ENCODE measurements at regions not wholly inside any gene's neighbourhood (a gene's known extent, or its start where the extent isn't known, plus 50 kb on each side); places are given as distances from the start of the nearest gene placed in this dataset.

DNA sequence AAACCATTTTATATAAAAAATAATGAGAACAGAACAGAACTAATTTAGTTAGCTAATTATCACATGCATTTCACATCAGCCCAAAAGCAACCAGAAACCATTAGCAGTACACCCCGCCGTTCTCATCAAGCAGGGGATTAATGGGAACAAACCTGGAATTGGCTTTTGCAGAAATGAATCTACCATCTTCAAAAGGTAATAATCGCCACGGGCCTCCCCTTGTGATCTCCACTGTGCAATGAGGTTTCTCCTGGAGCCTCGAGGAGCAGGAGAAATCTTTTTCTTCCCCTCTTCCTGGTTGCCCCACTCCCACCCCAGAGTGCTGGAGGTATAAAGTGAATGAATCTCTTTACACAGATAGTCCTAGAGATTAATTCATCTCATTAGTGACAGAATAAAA, 1003.5 kb downstream of the AGBL1 start:
- Histone ChIP-seq H3K4me3 (no peak overlapping the region), H3K27me3 (no peaks in the 10 kb centered on the region), H3K4me1 (replicated peaks in 1 of 2) (no peaks in the 10 kb centered on the region), H3K27ac (no peak overlapping the region), H3K9me3 (replicated peaks in 1 of 3) (no peaks in the 10 kb centered on the region), H3K36me3 (replicated peaks in 1 of 2) (no peaks in the 10 kb centered on the region)
- 79 to 87% (median 87%) methylated on average over 5 of the region's 5 CpGs for WGBS, 4 donors
- intact Hi-C loops (cut with DNase I): no loop called here
- TF ChIP-seq, protein P1, sequence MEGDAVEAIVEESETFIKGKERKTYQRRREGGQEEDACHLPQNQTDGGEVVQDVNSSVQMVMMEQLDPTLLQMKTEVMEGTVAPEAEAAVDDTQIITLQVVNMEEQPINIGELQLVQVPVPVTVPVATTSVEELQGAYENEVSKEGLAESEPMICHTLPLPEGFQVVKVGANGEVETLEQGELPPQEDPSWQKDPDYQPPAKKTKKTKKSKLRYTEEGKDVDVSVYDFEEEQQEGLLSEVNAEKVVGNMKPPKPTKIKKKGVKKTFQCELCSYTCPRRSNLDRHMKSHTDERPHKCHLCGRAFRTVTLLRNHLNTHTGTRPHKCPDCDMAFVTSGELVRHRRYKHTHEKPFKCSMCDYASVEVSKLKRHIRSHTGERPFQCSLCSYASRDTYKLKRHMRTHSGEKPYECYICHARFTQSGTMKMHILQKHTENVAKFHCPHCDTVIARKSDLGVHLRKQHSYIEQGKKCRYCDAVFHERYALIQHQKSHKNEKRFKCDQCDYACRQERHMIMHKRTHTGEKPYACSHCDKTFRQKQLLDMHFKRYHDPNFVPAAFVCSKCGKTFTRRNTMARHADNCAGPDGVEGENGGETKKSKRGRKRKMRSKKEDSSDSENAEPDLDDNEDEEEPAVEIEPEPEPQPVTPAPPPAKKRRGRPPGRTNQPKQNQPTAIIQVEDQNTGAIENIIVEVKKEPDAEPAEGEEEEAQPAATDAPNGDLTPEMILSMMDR (IDR thresholded peaks at IDR 0.05): no peak
- no peak for TF ChIP-seq POLR2A (IDR thresholded peaks at IDR 0.05)
- no peak for DNase-seq

DNA sequence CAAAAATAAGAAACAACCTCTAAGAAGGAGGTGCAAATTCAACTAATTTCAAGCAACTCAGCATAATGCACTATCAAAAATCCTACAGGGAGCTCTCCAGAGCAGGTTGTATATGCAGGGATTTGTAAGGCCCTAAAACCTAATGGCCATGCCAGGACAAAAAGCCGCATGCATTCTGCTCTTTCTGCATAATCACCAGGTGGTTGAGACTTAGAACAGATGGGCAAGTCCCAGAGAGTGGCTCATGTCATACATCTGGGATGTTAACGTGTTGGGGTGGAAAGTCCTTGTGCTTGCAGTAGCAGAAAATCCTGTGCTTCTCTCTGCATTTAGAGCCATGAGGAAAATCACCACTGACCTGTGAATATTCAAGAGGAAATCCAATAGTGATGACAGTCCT, 1002.9 kb downstream of the AGBL1 start:
- intact Hi-C loops (cut with DNase I): no loop called here
- no peaks in the 10 kb centered on the region for H3K9me3 ChIP-seq (replicated peaks in 1 of 3)
- DNase-seq: no peak
- H3K27me3 ChIP-seq: no peaks in the 10 kb centered on the region
- TF ChIP-seq POLR2A (IDR thresholded peaks at IDR 0.05): no peak
- TF ChIP-seq, protein P1 (IDR thresholded peaks at IDR 0.05): no peak
- no peak overlapping the region for H3K4me3 ChIP-seq
- H3K36me3 ChIP-seq (replicated peaks in 1 of 2): no peaks in the 10 kb centered on the region
- no peaks in the 10 kb centered on the region for H3K4me1 ChIP-seq (replicated peaks in 1 of 2)
- 75 to 83% (median 79%) methylated on average over 2 of the region's 2 CpGs for WGBS, 4 donors
- H3K27ac ChIP-seq: no peak overlapping the region

GRCh38 chr15:87080547-87080946, 1000.9 kb downstream of the AGBL1 start:
- Histone ChIP-seq H3K27ac (no peak overlapping the region), H3K9me3 (replicated peaks in 1 of 3) (no peaks in the 10 kb centered on the region), H3K4me1 (replicated peaks in 1 of 2) (no peaks in the 10 kb centered on the region), H3K27me3 (no peaks in the 10 kb centered on the region), H3K36me3 (replicated peaks in 1 of 2) (no peaks in the 10 kb centered on the region), H3K4me3 (no peak overlapping the region)
- intact Hi-C loops (cut with DNase I): no loop called here
- no peak for DNase-seq
- no peak for TF ChIP-seq POLR2A (IDR thresholded peaks at IDR 0.05)
- TF ChIP-seq, protein P1 (IDR thresholded peaks at IDR 0.05): no peak
- WGBS, 4 donors: 49 to 71% (median 69%) methylated on average over 5 of the region's 5 CpGs

Small RNAs in the stretch of these regions (small RNA-seq; reads per million reads assigned to genes)
- 0 reads per million in 2 donors for gene RNU6-185P
